ENCODE measurements at regions not wholly inside any gene's neighbourhood (a gene's known extent, or its start where the extent isn't known, plus 50 kb on each side); places are given as distances from the start of the nearest gene placed in this dataset.
"Not testable (repeated sequence)": the region's sequence is repeated elsewhere in the genome, so short reads cannot be mapped to it uniquely, and the experiment has no call there.

- not testable (repeated sequence) for DNase-seq (ENCODE audit: low spot score)
Measured at GRCh38 chr1:242912855-242913254, 342.2 kb downstream of the CEP170 start.

GRCh38 chr1:242900558-242900957, 354.5 kb downstream of the CEP170 start:
- not testable (repeated sequence) for DNase-seq (ENCODE audit: low spot score)

GRCh38 chr1:242890192-242890741, 364.8 kb downstream of the CEP170 start:
- no peak for DNase-seq (ENCODE audit: low spot score)

- DNase-seq (ENCODE audit: low spot score) = no peak
Measured at GRCh38 chr1:242886137-242886536, 361.6 kb upstream of the PLD5 start.

GRCh38 chr1:242880022-242880421, 355.5 kb upstream of the PLD5 start:
- DNase-seq (ENCODE audit: low spot score) = not testable (repeated sequence)

GRCh38 chr1:242877743-242878142, 353.2 kb upstream of the PLD5 start:
- DNase-seq (ENCODE audit: low spot score) = no peak

GRCh38 chr1:242877229-242877628, 352.7 kb upstream of the PLD5 start:
- DNase-seq (ENCODE audit: low spot score) = no peak

- DNase-seq (ENCODE audit: low spot score) = no peak
Measured at GRCh38 chr1:242876030-242876429, 351.5 kb upstream of the PLD5 start.

- no peak for DNase-seq (ENCODE audit: low spot score)
Measured at GRCh38 chr1:242873661-242874060, 349.2 kb upstream of the PLD5 start.

- DNase-seq (ENCODE audit: low spot score) = no peak
Measured at GRCh38 chr1:242872521-242872920, 348.0 kb upstream of the PLD5 start.

- DNase-seq (ENCODE audit: low spot score) = no peak
Measured at GRCh38 chr1:242871471-242872030, 347.1 kb upstream of the PLD5 start.

- no peak for DNase-seq (ENCODE audit: low spot score)
Measured at GRCh38 chr1:242870966-242871365, 346.5 kb upstream of the PLD5 start.

- no peak for DNase-seq (ENCODE audit: low spot score)
Measured at GRCh38 chr1:242856289-242856688, 331.8 kb upstream of the PLD5 start.

GRCh38 chr1:242854466-242854865, 330.0 kb upstream of the PLD5 start:
- no peak for DNase-seq (ENCODE audit: low spot score)

GRCh38 chr1:242847390-242847993, 323.0 kb upstream of the PLD5 start:
- DNase-seq (ENCODE audit: low spot score) = peak; percentile 24

- DNase-seq (ENCODE audit: low spot score) = no peak
Measured at GRCh38 chr1:242842094-242842493, 317.6 kb upstream of the PLD5 start.

- no peak for DNase-seq (ENCODE audit: low spot score)
Measured at GRCh38 chr1:242839101-242839500, 314.6 kb upstream of the PLD5 start.

- no peak for DNase-seq (ENCODE audit: low spot score)
Measured at GRCh38 chr1:242836423-242836822, 311.9 kb upstream of the PLD5 start.

GRCh38 chr1:242828828-242829227, 304.3 kb upstream of the PLD5 start:
- no peak for DNase-seq (ENCODE audit: low spot score)

- DNase-seq (ENCODE audit: low spot score) = no peak
Measured at GRCh38 chr1:242828199-242828598, 303.7 kb upstream of the PLD5 start.

GRCh38 chr1:242827538-242827937, 303.0 kb upstream of the PLD5 start:
- DNase-seq (ENCODE audit: low spot score) = peak; percentile 5

GRCh38 chr1:242826701-242827336, 302.3 kb upstream of the PLD5 start:
- no peak for DNase-seq (ENCODE audit: low spot score)

GRCh38 chr1:242824435-242824834, 299.9 kb upstream of the PLD5 start:
- DNase-seq (ENCODE audit: low spot score) = no peak
